ENCODE measurements at regions not wholly inside any gene's neighbourhood (a gene's known extent, or its start where the extent isn't known, plus 50 kb on each side); places are given as distances from the start of the nearest gene placed in this dataset.

- no peak overlapping the region for H3K4me3 ChIP-seq (ENCODE audit: low read length, poor library complexity, severe bottlenecking)
- no peak overlapping the region for H3K9ac ChIP-seq (ENCODE audit: low read depth, low read length, poor library complexity, severe bottlenecking)
- H3K27me3 ChIP-seq (ENCODE audit: insufficient read depth, low read length, poor library complexity, severe bottlenecking), result no peaks in the 10 kb centered on the region
- H3F3A ChIP-seq (ENCODE audit: low read depth), result no peaks in the 10 kb centered on the region
- H3K36me3 ChIP-seq (ENCODE audit: insufficient read depth, low read length), result no peaks in the 10 kb centered on the region
- no peak overlapping the region for H2AFZ ChIP-seq (ENCODE audit: low read length)
- no peaks in the 10 kb centered on the region for H3K9me2 ChIP-seq (replicated peaks; ENCODE audit: low read depth, low read length)
- TF ChIP-seq CTCF (conservative IDR thresholded peaks at IDR 0.05; ENCODE audit: low read length) (no peak), EZH2phosphoT487 (IDR thresholded peaks at IDR 0.05; ENCODE audit: borderline replicate concordance) (no peak)
- H3K4me2 ChIP-seq (ENCODE audit: low read depth, low read length, poor library complexity, severe bottlenecking), result no peak overlapping the region
- no peaks in the 10 kb centered on the region for H3K4me1 ChIP-seq (ENCODE audit: insufficient read depth, low read length, poor library complexity, severe bottlenecking)
- H3K79me2 ChIP-seq (ENCODE audit: insufficient read depth, low read length), result no peaks in the 10 kb centered on the region
- no peaks in the 10 kb centered on the region for H3K9me3 ChIP-seq (ENCODE audit: insufficient read depth, low read depth, low read length)
- H4K20me1 ChIP-seq (ENCODE audit: insufficient read depth, low read length, poor library complexity, severe bottlenecking), result no peaks in the 10 kb centered on the region
These were observed 458.4 kb downstream of the TMX3 start for GRCh38 chr18:68256418-68257067.

- no peaks in the 10 kb centered on the region for H3K9me2 ChIP-seq (replicated peaks; ENCODE audit: low read depth, low read length)
- H3K9me3 ChIP-seq (ENCODE audit: insufficient read depth, low read depth, low read length), result no peaks in the 10 kb centered on the region
- H3K79me2 ChIP-seq (ENCODE audit: insufficient read depth, low read length), result no peaks in the 10 kb centered on the region
- H4K20me1 ChIP-seq (ENCODE audit: insufficient read depth, low read length, poor library complexity, severe bottlenecking), result no peaks in the 10 kb centered on the region
- H2AFZ ChIP-seq (ENCODE audit: low read length), result no peak overlapping the region
- no peaks in the 10 kb centered on the region for H3K27me3 ChIP-seq (ENCODE audit: insufficient read depth, low read length, poor library complexity, severe bottlenecking)
- no peaks in the 10 kb centered on the region for H3F3A ChIP-seq (ENCODE audit: low read depth)
- no peaks in the 10 kb centered on the region for H3K36me3 ChIP-seq (ENCODE audit: insufficient read depth, low read length)
- H3K9ac ChIP-seq (ENCODE audit: low read depth, low read length, poor library complexity, severe bottlenecking), result no peak overlapping the region
- H3K4me1 ChIP-seq (ENCODE audit: insufficient read depth, low read length, poor library complexity, severe bottlenecking), result no peaks in the 10 kb centered on the region
- H3K4me3 ChIP-seq (ENCODE audit: low read length, poor library complexity, severe bottlenecking), result no peak overlapping the region
- TF ChIP-seq CTCF (conservative IDR thresholded peaks at IDR 0.05; ENCODE audit: low read length) (no peak), EZH2phosphoT487 (IDR thresholded peaks at IDR 0.05; ENCODE audit: borderline replicate concordance) (no peak)
- H3K4me2 ChIP-seq (ENCODE audit: low read depth, low read length, poor library complexity, severe bottlenecking), result no peak overlapping the region
These were observed 470.1 kb downstream of the TMX3 start for GRCh38 chr18:68244786-68245185.

- H3K9me2 ChIP-seq (replicated peaks; ENCODE audit: low read depth, low read length), result no peaks in the 10 kb centered on the region
- no peak for TF ChIP-seq CTCF (conservative IDR thresholded peaks at IDR 0.05; ENCODE audit: low read length)
- no peak for TF ChIP-seq EZH2phosphoT487 (IDR thresholded peaks at IDR 0.05; ENCODE audit: borderline replicate concordance)
- no peak overlapping the region for H2AFZ ChIP-seq (ENCODE audit: low read length)
- H3K9me3 ChIP-seq (ENCODE audit: insufficient read depth, low read depth, low read length), result no peaks in the 10 kb centered on the region
- H3K4me1 ChIP-seq (ENCODE audit: insufficient read depth, low read length, poor library complexity, severe bottlenecking), result no peaks in the 10 kb centered on the region
- no peaks in the 10 kb centered on the region for H3F3A ChIP-seq (ENCODE audit: low read depth)
- H3K4me3 ChIP-seq (ENCODE audit: low read length, poor library complexity, severe bottlenecking), result no peak overlapping the region
- no peak overlapping the region for H3K9ac ChIP-seq (ENCODE audit: low read depth, low read length, poor library complexity, severe bottlenecking)
- H3K27me3 ChIP-seq (ENCODE audit: insufficient read depth, low read length, poor library complexity, severe bottlenecking), result no peaks in the 10 kb centered on the region
- no peaks in the 10 kb centered on the region for H4K20me1 ChIP-seq (ENCODE audit: insufficient read depth, low read length, poor library complexity, severe bottlenecking)
- no peak overlapping the region for H3K4me2 ChIP-seq (ENCODE audit: low read depth, low read length, poor library complexity, severe bottlenecking)
- no peaks in the 10 kb centered on the region for H3K36me3 ChIP-seq (ENCODE audit: insufficient read depth, low read length)
- no peaks in the 10 kb centered on the region for H3K79me2 ChIP-seq (ENCODE audit: insufficient read depth, low read length)
These were observed 473.0 kb downstream of the TMX3 start for GRCh38 chr18:68241881-68242280.
